ENCODE measurements at regions not wholly inside any gene's neighbourhood (a gene's known extent, or its start where the extent isn't known, plus 50 kb on each side); places are given as distances from the start of the nearest gene placed in this dataset.

DNA sequence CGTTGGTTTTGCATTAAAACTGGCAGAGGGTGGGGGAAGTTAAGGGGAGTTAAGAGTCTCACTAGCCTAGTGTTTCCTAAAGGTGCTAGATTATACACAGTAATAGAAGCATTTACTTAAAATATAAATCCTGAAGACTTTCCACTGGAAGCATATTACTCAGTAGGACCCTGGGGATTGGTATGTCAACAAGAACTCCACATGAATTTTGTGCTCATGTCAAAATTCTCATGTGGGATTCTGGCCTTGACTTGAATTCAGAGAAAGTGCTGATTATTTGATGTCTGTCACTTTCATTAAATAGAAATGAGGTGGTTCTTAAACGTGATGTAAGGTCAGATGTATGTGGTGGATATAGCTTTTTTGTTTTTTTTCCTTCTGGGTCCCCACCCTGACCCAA lies 997.2 kb downstream of the TUSC7 start:
- no peaks in the 10 kb centered on the region for H3K9me2 ChIP-seq (ENCODE audit: insufficient read depth)
- no peak overlapping the region for H3K4me3 ChIP-seq
- H4K20me1 ChIP-seq (ENCODE audit: insufficient read depth): no peaks in the 10 kb centered on the region
- H3K79me2 ChIP-seq (ENCODE audit: low read depth): no peaks in the 10 kb centered on the region
- H3K9me3 ChIP-seq (ENCODE audit: insufficient read depth, low read depth): no peaks in the 10 kb centered on the region
- no peaks in the 10 kb centered on the region for H3K36me3 ChIP-seq (ENCODE audit: low read depth)
- no peak overlapping the region for H3K4me2 ChIP-seq
- H2AFZ ChIP-seq: no peak overlapping the region
- TF ChIP-seq CTCF (conservative IDR thresholded peaks at IDR 0.05) (no peak), EZH2 (IDR thresholded peaks at IDR 0.05; ENCODE audit: low read depth) (no peak)
- H3K4me1 ChIP-seq (replicated peaks; ENCODE audit: insufficient read depth): no peaks in the 10 kb centered on the region
- H3K27me3 ChIP-seq (ENCODE audit: insufficient read depth, low read depth): no peaks in the 10 kb centered on the region
- ChIA-PET POLR2A (ENCODE audit: unreplicated experiment) (no interaction called here), CTCF (no interaction called here)
- no peak overlapping the region for H3K27ac ChIP-seq
- DNase-seq: no peak
- intact Hi-C loops (cut with micrococcal nuclease; ENCODE audit: unreplicated experiment): no loop called here
- no peaks in the 10 kb centered on the region for H3F3A ChIP-seq (ENCODE audit: insufficient read depth, low read depth)
- no TSS peak for BruUV-seq (replicated peaks)

DNA sequence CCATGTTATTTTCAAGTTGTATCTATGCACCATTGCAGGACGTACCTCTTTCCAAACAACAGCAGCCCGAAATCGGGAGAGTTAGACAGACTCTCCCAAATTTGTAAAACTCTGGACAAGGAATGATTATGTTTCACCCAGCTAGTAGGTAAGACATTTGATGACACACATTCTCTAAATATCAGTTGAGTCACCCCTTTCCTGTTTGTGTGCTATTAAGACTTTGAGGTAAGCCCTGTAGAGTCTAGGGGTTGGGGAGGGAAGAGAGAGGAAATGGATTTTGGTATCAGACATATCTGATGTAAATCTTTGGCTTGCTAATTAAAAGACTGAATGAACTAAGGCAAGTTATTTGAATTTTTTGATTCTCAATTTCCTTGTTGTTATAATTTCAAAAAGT lies 999.0 kb downstream of the TUSC7 start:
- CTCF ChIA-PET: no interaction called here
- TF ChIP-seq EZH2 (IDR thresholded peaks at IDR 0.05; ENCODE audit: low read depth) (no peak), CTCF (conservative IDR thresholded peaks at IDR 0.05) (no peak)
- Histone ChIP-seq H3K4me3 (no peak overlapping the region), H3K27me3 (ENCODE audit: insufficient read depth, low read depth) (no peaks in the 10 kb centered on the region), H3K9me2 (ENCODE audit: insufficient read depth) (no peaks in the 10 kb centered on the region), H3K4me1 (replicated peaks; ENCODE audit: insufficient read depth) (no peaks in the 10 kb centered on the region), H3F3A (ENCODE audit: insufficient read depth, low read depth) (no peaks in the 10 kb centered on the region), H2AFZ (no peak overlapping the region), H3K4me2 (no peak overlapping the region), H3K79me2 (ENCODE audit: low read depth) (no peaks in the 10 kb centered on the region), H4K20me1 (ENCODE audit: insufficient read depth) (no peaks in the 10 kb centered on the region), H3K27ac (no peak overlapping the region), H3K36me3 (ENCODE audit: low read depth) (no peaks in the 10 kb centered on the region), H3K9me3 (ENCODE audit: insufficient read depth, low read depth) (no peaks in the 10 kb centered on the region)
- BruUV-seq (replicated peaks): no TSS peak
- POLR2A ChIA-PET (ENCODE audit: unreplicated experiment): no interaction called here
- intact Hi-C loops (cut with micrococcal nuclease; ENCODE audit: unreplicated experiment): no loop called here
- no peak for DNase-seq

DNA sequence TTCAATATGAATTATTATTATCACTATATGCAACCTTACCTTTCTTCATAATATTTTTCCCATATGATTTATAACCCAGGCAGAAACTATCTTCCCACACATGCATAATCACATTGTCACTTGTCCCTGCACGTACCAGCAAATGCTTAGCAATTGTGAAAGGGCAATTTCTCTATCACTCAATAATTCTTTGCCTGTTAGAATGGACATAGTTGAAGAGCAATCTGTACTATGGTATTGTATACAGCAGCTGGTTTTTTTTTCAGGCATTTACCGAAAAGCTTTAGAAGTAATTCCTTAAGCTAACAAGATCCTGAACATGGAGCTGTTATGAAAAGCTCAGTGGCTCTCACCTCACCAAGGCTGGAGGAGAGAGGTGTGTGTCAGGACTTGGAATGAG lies 999.5 kb downstream of the TUSC7 start:
- H3K27ac ChIP-seq: no peak overlapping the region
- POLR2A ChIA-PET (ENCODE audit: unreplicated experiment): no interaction called here
- H3K9me2 ChIP-seq (ENCODE audit: insufficient read depth): no peaks in the 10 kb centered on the region
- H3K27me3 ChIP-seq (ENCODE audit: insufficient read depth, low read depth): no peaks in the 10 kb centered on the region
- H3K4me1 ChIP-seq (replicated peaks; ENCODE audit: insufficient read depth): no peaks in the 10 kb centered on the region
- no peak overlapping the region for H2AFZ ChIP-seq
- CTCF ChIA-PET: no interaction called here
- no peaks in the 10 kb centered on the region for H3K9me3 ChIP-seq (ENCODE audit: insufficient read depth, low read depth)
- no peak overlapping the region for H3K4me2 ChIP-seq
- no peak overlapping the region for H3K4me3 ChIP-seq
- H4K20me1 ChIP-seq (ENCODE audit: insufficient read depth): no peaks in the 10 kb centered on the region
- H3K79me2 ChIP-seq (ENCODE audit: low read depth): no peaks in the 10 kb centered on the region
- intact Hi-C loops (cut with micrococcal nuclease; ENCODE audit: unreplicated experiment): no loop called here
- H3F3A ChIP-seq (ENCODE audit: insufficient read depth, low read depth): no peaks in the 10 kb centered on the region
- no peaks in the 10 kb centered on the region for H3K36me3 ChIP-seq (ENCODE audit: low read depth)
- TF ChIP-seq CTCF (conservative IDR thresholded peaks at IDR 0.05) (no peak), EZH2 (IDR thresholded peaks at IDR 0.05; ENCODE audit: low read depth) (no peak)
- BruUV-seq (replicated peaks): no TSS peak
- no peak for DNase-seq

Data from PC-9 (cell line).